Coronary artery (tissue), 2 donors: ENCODE measurements at regions not wholly inside any gene's neighbourhood (a gene's known extent, or its start where the extent isn't known, plus 50 kb on each side); places are given as distances from the start of the nearest gene placed in this dataset.

Experiments
- DNase-seq: peaks from one replicate; pipeline ENCODE4 v3.0.0-alpha.2; 2017; ENCODE audit warnings: low spot score
- H3K27ac ChIP-seq, 2 donors: fragments of 200-600 bp; sonication (generic); one replicate each; pipeline ENCODE4 v1.5.1; 2016 to 2019
- H3K4me3 ChIP-seq: fragments of 200-600 bp; sonication (generic); 2 replicates; pipeline ENCODE4 v1.5.1; 2016; ENCODE audit warnings: mild to moderate bottlenecking, moderate library complexity
- TF ChIP-seq, protein P1 (sequence below): fragments of 200-600 bp; sonication (generic); IDR thresholded peaks from one replicate; pipeline ENCODE4 v1.5.1; 2019; ENCODE audit warnings: antibody characterized with exemption

DNA sequence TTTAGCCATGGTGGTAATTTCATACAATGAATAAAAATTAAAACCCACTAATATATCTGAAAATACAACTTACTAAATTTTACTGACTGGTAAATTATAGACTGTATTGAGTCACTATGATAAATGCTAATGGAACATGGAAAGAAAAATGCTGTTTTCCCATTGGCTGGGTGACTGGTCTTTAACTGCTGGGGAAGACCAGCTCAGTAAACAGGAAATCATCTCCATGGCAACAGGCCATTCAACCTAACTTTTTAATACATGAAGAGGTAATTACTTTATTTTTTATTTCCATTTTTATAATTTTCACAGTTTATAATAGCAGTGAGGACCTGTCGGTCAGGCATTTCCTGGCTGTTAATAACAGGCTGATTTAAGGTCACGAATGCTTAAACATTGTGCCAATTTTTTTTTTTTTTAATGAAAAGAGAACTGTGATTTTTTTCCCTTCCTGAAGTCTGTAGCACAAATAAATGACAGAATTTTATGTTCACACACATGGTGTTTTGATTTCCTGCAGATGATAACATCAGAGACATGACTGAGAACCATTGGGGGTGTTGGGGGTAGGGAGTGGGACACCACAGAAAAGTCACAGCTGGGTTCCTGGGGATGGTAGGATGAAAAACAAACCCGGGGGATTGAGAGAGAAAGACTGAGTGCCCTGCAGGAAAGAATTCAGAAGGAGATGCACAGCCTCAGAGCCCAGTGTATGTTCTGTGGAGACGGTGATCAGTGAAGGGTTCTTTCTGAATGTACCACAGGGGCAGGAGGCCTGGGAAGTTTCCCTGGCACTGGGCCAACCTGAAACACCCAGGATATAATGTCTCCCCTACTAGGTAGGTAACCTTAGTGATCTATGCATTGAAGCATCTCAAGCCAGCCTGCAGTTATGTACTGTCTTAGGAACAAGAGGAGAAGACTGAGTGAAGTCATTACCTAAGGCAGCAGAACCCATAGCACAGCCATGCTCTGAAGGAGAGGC, 297.1 kb downstream of the COG6 start:
- TF ChIP-seq, protein P1, sequence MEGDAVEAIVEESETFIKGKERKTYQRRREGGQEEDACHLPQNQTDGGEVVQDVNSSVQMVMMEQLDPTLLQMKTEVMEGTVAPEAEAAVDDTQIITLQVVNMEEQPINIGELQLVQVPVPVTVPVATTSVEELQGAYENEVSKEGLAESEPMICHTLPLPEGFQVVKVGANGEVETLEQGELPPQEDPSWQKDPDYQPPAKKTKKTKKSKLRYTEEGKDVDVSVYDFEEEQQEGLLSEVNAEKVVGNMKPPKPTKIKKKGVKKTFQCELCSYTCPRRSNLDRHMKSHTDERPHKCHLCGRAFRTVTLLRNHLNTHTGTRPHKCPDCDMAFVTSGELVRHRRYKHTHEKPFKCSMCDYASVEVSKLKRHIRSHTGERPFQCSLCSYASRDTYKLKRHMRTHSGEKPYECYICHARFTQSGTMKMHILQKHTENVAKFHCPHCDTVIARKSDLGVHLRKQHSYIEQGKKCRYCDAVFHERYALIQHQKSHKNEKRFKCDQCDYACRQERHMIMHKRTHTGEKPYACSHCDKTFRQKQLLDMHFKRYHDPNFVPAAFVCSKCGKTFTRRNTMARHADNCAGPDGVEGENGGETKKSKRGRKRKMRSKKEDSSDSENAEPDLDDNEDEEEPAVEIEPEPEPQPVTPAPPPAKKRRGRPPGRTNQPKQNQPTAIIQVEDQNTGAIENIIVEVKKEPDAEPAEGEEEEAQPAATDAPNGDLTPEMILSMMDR, result no peak
- no peak for DNase-seq
- no peak overlapping the region for H3K4me3 ChIP-seq
- H3K27ac ChIP-seq, result no peak overlapping the region

DNA sequence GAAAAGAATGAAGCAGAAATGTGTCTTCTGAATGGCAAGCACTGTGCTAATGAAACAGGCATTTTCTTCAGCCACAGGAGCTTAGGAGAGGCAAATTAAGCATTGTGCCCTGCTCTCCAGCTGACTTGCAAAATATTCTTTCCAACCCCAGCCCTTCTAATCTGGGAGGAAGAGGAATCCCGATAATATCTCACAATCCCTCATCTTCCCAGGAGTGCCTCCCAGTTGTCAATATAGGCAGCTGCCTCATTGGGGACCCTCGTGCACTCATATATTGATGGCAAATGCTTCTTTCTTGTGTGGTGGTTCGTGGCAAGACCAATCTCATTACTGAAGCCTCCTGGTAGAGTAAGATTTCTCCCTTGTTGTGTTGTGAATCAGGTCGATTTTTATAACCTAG, 299.0 kb downstream of the COG6 start:
- Histone ChIP-seq H3K27ac (no peak overlapping the region), H3K4me3 (no peak overlapping the region)
- TF ChIP-seq, protein P1, result no peak
- no peak for DNase-seq

DNA sequence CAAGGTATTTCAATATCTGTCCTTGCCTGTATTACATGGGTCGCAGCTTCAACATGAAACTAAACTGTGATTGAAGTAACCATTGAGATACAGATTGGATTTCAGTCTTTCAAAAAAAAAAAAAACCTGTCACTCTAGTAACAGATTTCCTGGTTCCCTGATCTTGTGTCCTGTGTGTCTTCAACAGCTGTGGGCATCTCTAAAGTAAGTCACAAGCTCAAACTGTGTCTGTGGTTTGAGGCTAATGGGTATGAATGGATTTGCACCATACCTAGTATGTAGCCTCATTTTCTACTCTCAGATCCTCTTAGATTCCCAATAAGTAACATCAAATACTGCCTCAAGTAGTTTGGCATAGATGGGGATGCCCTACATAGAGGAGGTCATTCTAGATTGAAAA, 300.1 kb downstream of the COG6 start:
- TF ChIP-seq, protein P1, result no peak
- DNase-seq, result no peak
- no peak overlapping the region for H3K27ac ChIP-seq
- no peak overlapping the region for H3K4me3 ChIP-seq

DNA sequence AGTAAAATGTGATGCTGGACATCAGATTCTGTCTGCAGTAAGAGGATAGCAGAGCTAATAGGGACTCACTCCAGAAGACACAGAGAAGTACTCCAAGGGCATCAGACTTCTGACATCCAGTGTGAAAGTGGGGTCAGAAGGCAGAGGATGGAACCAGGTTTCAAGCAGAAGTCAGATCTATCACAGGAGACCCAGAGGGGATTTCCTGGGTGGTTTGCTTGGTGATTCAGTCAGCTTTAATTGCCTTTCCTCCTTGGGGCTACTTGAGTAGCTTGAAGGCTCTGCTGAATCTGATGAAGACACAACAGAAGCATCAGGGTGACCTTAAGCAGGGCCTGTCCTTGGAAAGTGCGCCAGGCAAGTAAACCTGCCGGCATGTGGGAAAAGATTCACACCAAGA, 300.6 kb downstream of the COG6 start:
- no peak for DNase-seq
- TF ChIP-seq, protein P1, result no peak
- Histone ChIP-seq H3K4me3 (no peak overlapping the region), H3K27ac (no peak overlapping the region)

DNA sequence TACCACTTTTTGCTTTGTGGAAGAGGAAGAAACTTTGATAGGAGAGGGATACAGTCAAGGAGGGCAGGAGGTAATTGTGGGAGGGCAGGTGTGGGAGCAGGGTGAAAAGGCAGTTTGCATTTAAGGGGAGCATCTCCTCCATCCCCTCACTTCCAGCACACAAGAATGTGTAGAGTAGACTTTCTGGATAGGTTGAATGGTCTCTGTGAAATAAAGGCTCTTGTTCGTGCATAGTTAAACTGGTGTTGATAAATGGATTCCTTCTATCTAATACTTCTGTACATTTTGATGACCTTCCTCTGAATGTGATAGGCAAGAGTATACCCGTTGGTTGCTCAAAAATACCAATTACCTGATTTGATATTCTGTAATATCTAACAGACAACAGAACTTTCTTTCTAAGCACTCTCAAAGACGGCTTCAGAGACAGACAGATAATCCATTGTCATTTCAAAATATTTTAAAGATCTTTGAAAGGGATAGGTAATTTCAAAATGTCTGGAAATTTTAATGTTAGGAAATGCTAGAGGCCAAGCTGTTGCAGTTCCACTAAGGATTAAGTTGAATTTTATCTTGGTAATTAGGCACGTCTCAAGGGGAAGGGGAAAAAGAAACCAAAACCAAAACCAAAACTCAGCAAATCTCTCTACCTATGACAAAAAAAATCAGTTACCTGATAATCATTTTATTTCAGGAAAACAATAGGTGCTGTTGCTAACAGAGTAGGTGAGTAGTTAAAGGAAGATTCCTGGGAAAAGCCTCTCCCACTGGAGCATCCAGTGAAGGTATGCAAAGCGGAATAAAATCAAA, 302.6 kb downstream of the COG6 start:
- no peak overlapping the region for H3K27ac ChIP-seq
- H3K4me3 ChIP-seq, result no peak overlapping the region
- DNase-seq, result no peak
- TF ChIP-seq, protein P1, result no peak

DNA sequence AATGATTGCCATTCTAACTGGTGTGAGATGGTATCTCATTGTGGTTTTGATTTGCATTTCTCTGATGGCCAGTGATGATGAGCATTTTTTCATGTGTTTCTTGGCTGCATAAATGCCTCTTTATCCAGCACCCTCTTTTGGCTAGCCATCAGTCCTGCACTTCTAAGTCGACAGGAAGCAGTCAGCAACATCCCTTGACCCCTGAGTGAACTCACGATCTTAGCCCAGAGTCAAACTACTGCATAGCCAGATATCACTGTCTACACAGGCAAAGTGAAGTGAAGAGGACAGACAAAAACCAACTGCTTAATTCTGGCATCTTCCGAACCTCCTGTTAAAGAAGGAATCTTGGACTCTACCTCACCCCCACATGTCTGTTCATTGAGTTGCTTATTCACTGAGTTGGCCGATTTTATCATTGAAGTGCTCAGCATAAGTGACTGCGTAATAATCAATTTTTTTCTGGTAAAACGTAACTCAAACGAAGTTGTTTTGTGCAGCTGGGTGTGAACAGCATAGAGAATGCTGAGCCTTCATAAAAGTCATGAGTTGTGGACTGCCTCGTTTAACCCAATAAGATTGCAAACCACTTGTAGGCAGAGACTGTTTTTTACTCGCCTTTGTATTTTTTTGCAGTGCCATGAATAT, 304.2 kb downstream of the COG6 start:
- H3K27ac ChIP-seq, result no peak overlapping the region
- DNase-seq, result no peak
- TF ChIP-seq, protein P1, result no peak
- no peak overlapping the region for H3K4me3 ChIP-seq
